ENCODE measurements at regions not wholly inside any gene's neighbourhood (a gene's known extent, or its start where the extent isn't known, plus 50 kb on each side); places are given as distances from the start of the nearest gene placed in this dataset.

DNA sequence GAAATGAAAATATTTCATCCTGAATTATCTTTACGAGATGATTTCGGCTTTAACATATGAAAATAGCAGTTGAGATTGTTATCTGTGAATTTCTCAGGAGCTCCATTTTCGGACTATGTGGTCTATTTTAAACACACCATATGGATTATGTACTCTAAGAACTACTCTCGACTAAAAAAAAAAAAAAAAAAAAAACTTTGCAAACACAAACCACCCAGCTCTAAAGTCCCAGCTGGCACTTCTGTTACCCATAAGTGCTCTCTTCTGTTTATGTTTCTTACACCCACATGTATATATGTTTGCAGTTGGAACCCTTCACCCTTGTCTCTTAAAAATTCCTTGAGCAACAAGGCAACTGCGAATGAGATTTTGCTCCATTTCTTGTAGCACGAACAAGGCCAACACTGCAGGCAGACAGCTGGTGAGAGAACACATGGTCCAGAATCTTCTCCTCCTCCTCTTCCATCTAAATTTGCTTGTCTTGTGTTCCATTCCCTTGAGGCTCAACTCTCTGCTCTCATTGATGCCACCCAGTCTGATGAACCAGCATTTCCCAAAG, 172.7 kb upstream of the HCCS start:
- no peak overlapping the region for H3K9ac ChIP-seq (replicated peaks; ENCODE audit: extremely low read depth, insufficient read depth, low read length)
- ChIA-PET CTCF (no interaction called here), POLR2A (no interaction called here)
- no peak overlapping the region for H3K4me3 ChIP-seq (replicated peaks in 1 of 3; ENCODE audit: insufficient read depth in 1 of 3, low read depth in 1 of 3, low read length in 3 of 3)
- no peaks in the 10 kb centered on the region for H4K20me1 ChIP-seq (replicated peaks; ENCODE audit: control insufficient read depth, extremely low read depth, insufficient read depth, low read length)
- no peak overlapping the region for H3K4me2 ChIP-seq (ENCODE audit: insufficient read depth, low read length)
- H3K79me2 ChIP-seq (ENCODE audit: control insufficient read depth, insufficient read depth, low read length), result no peaks in the 10 kb centered on the region
- H3K27me3 ChIP-seq (ENCODE audit: control insufficient read depth in 2 of 2, insufficient read depth in 2 of 2, low read length in 2 of 2), result no peaks in the 10 kb centered on the region
- no TSS peak for BruUV-seq (replicated peaks)
- no peak overlapping the region for H3K27ac ChIP-seq (ENCODE audit: insufficient read depth, low read depth, low read length)
- peaks cover 2% of the 10 kb centered on the region for H3K4me1 ChIP-seq (ENCODE audit: control insufficient read depth, extremely low read depth, insufficient read depth, low read length)
- TF ChIP-seq POLR2AphosphoS5 (IDR thresholded peaks at IDR 0.05; ENCODE audit: insufficient read depth, low read depth, low read length), result no peak
- TF ChIP-seq MYC (IDR thresholded peaks at IDR 0.05; ENCODE audit: low read depth, low read length), result no peak
- TF ChIP-seq, protein P1, sequence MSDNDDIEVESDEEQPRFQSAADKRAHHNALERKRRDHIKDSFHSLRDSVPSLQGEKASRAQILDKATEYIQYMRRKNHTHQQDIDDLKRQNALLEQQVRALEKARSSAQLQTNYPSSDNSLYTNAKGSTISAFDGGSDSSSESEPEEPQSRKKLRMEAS (IDR thresholded peaks at IDR 0.05; ENCODE audit: insufficient read depth, insufficient read length), result no peak
- no peak for TF ChIP-seq FOS (IDR thresholded peaks at IDR 0.05; ENCODE audit: borderline replicate concordance, insufficient read depth, low read length)
- TF ChIP-seq GATA2 (IDR thresholded peaks at IDR 0.05; ENCODE audit: insufficient read depth, insufficient read length, low read depth, low read length), result no peak
- TF ChIP-seq, protein P2, sequence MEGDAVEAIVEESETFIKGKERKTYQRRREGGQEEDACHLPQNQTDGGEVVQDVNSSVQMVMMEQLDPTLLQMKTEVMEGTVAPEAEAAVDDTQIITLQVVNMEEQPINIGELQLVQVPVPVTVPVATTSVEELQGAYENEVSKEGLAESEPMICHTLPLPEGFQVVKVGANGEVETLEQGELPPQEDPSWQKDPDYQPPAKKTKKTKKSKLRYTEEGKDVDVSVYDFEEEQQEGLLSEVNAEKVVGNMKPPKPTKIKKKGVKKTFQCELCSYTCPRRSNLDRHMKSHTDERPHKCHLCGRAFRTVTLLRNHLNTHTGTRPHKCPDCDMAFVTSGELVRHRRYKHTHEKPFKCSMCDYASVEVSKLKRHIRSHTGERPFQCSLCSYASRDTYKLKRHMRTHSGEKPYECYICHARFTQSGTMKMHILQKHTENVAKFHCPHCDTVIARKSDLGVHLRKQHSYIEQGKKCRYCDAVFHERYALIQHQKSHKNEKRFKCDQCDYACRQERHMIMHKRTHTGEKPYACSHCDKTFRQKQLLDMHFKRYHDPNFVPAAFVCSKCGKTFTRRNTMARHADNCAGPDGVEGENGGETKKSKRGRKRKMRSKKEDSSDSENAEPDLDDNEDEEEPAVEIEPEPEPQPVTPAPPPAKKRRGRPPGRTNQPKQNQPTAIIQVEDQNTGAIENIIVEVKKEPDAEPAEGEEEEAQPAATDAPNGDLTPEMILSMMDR (IDR thresholded peaks at IDR 0.05; ENCODE audit: extremely low read depth in 1 of 2, insufficient read depth in 1 of 2, low read depth in 1 of 2, low read length in 2 of 2), result no peak
- TF ChIP-seq POLR2A (IDR thresholded peaks at IDR 0.05; ENCODE audit: low read depth, low read length), result no peak
- TF ChIP-seq EZH2 (IDR thresholded peaks at IDR 0.05; ENCODE audit: borderline replicate concordance, low read depth, low read length, severe bottlenecking), result no peak
- no peak for TF ChIP-seq JUN (IDR thresholded peaks at IDR 0.05; ENCODE audit: borderline replicate concordance, insufficient read depth, insufficient read length, low read depth)
- no peak for FAIRE-seq
- intact Hi-C loops (cut with micrococcal nuclease) (no loop called here), dilution Hi-C loops (cut with MboI; ENCODE audit: extremely low pct_ligation_motif_present, low sequenced_read_pairs) (no loop called here)
- DNase-seq (ENCODE audit: low read depth, low spot score), result no peak
- no peaks in the 10 kb centered on the region for H3K9me3 ChIP-seq (replicated peaks; ENCODE audit: control insufficient read depth, insufficient read depth, low read length)
- no peaks in the 10 kb centered on the region for H3K36me3 ChIP-seq (ENCODE audit: control insufficient read depth in 2 of 2, extremely low read depth in 1 of 2, insufficient read depth in 2 of 2, low read length in 2 of 2)
- H3K9me1 ChIP-seq (replicated peaks; ENCODE audit: control insufficient read depth, extremely low read depth, insufficient read depth, low read length), result no peaks in the 10 kb centered on the region
- no peak overlapping the region for H2AFZ ChIP-seq (ENCODE audit: low read depth, low read length)

Measured in endothelial cell of umbilical vein (primary cell).